SU-DHL-6 (cell line): ENCODE measurements at regions not wholly inside any gene's neighbourhood (a gene's known extent, or its start where the extent isn't known, plus 50 kb on each side); places are given as distances from the start of the nearest gene placed in this dataset.
A peak's percentile ranks its signal among the peaks of the same experiment; 100 is the strongest.

ENCODE experiments used
- H2AFZ ChIP-seq: fragments of 200-600 bp; sonication (generic); 2 replicates; pipeline ENCODE4 v1.6.1; 2014; ENCODE audit warnings: low read depth, mild to moderate bottlenecking, moderate library complexity, mixed read lengths, antibody characterized with exemption, low read length; ENCODE audit not compliant: severe bottlenecking
- H3F3A ChIP-seq: fragments of 200-600 bp; shearing (Covaris generic); 2 replicates; pipeline ENCODE4 v1.6.0; 2016; ENCODE audit warnings: antibody characterized with exemption, mild to moderate bottlenecking; ENCODE audit not compliant: insufficient read depth
- H3K27ac ChIP-seq: fragments of 200-600 bp; sonication (generic); 2 replicates; pipeline ENCODE4 v1.5.1; 2016; ENCODE audit warnings: low read depth, mild to moderate bottlenecking, low read length, moderate library complexity, mixed read lengths
- H3K27me3 ChIP-seq: fragments of 200-600 bp; sonication (generic), shearing (Covaris generic); 2 replicates; pipeline ENCODE4 v1.6.0; 2014; ENCODE audit warnings: mild to moderate bottlenecking, low read length
- H3K36me3 ChIP-seq: fragments of 200-600 bp; sonication (generic); 2 replicates; pipeline ENCODE4 v1.6.1; 2014; ENCODE audit warnings: mild to moderate bottlenecking, low read length, mixed read lengths
- H3K4me2 ChIP-seq: fragments of 300-600, 200-600 bp; shearing (Covaris generic), sonication (generic); 2 replicates; pipeline ENCODE4 v1.6.0; 2014; ENCODE audit warnings: low read length, low read depth, mild to moderate bottlenecking; ENCODE audit not compliant: poor library complexity, severe bottlenecking
- H3K4me3 ChIP-seq: fragments of 200-600 bp; sonication (generic); 2 replicates; pipeline ENCODE4 v1.5.1; 2014; ENCODE audit warnings: antibody characterized with exemption, low read length, mild to moderate bottlenecking, mixed read lengths; ENCODE audit not compliant: insufficient read depth, poor library complexity, severe bottlenecking
- H3K79me2 ChIP-seq: fragments of 200-600 bp; sonication (generic); 2 replicates; pipeline ENCODE4 v1.6.1; 2014; ENCODE audit warnings: mild to moderate bottlenecking, low read length, moderate library complexity; ENCODE audit not compliant: insufficient read depth
- H3K9ac ChIP-seq: fragments of 200-600 bp; sonication (generic); 2 replicates; pipeline ENCODE4 v1.7.0; 2014; ENCODE audit warnings: mild to moderate bottlenecking, low read length
- H3K9me2 ChIP-seq: fragments of 200-600 bp; sonication (generic); replicated peaks from 2 replicates; pipeline ENCODE4 v1.6.1; 2014; ENCODE audit warnings: low read length; ENCODE audit not compliant: insufficient read depth
- H3K9me3 ChIP-seq: fragments of 200-600 bp; sonication (generic); 2 replicates; pipeline ENCODE4 v1.6.1; 2014; ENCODE audit warnings: low read length, mixed read lengths; ENCODE audit not compliant: insufficient read depth
- H4K20me1 ChIP-seq: fragments of 200-600 bp; sonication (generic); 2 replicates; pipeline ENCODE4 v1.6.1; 2014; ENCODE audit warnings: low read depth, mild to moderate bottlenecking, antibody characterized with exemption, low read length, moderate library complexity, mixed read lengths
- CTCF ChIP-seq: fragments of 200-600 bp; sonication (generic); IDR thresholded peaks from one replicate; pipeline ENCODE4 v1.5.1; 2017; ENCODE audit warnings: antibody characterized with exemption, mild to moderate bottlenecking, low read length, moderate library complexity; ENCODE audit not compliant: insufficient read depth, poor library complexity, severe bottlenecking
- EZH2phosphoT487 ChIP-seq: fragments of 200-600 bp; sonication (generic), shearing (Covaris generic); conservative IDR thresholded peaks from 2 replicates; pipeline ENCODE4 v1.6.1; 2018; ENCODE audit warnings: mild to moderate bottlenecking, antibody characterized with exemption, low read length, moderate library complexity, mixed read lengths

- H4K20me1 ChIP-seq: no peaks in the 10 kb centered on the region
- no peak overlapping the region for H3K4me2 ChIP-seq
- TF ChIP-seq CTCF (no peak), EZH2phosphoT487 (no peak)
- H3K27ac ChIP-seq: no peak overlapping the region
- H3K27me3 ChIP-seq: no peaks in the 10 kb centered on the region
- H2AFZ ChIP-seq: no peak overlapping the region
- no peaks in the 10 kb centered on the region for H3K36me3 ChIP-seq
- H3K4me3 ChIP-seq: no peak overlapping the region
- H3K9me3 ChIP-seq: no peaks in the 10 kb centered on the region
- H3K9ac ChIP-seq: no peak overlapping the region
- H3K79me2 ChIP-seq: no peaks in the 10 kb centered on the region
- no peaks in the 10 kb centered on the region for H3F3A ChIP-seq
- H3K9me2 ChIP-seq: no peaks in the 10 kb centered on the region
Observed at GRCh38 chr3:88412346-88412745, 262.6 kb downstream of the C3orf38 start.

GRCh38 chr3:88416436-88416835 lies 266.7 kb downstream of the C3orf38 start:
- Histone ChIP-seq H3K27me3 (no peaks in the 10 kb centered on the region), H3K9ac (no peak overlapping the region), H3K9me2 (no peaks in the 10 kb centered on the region), H3K9me3 (no peaks in the 10 kb centered on the region), H2AFZ (no peak overlapping the region), H4K20me1 (no peaks in the 10 kb centered on the region), H3K27ac (no peak overlapping the region), H3K4me3 (no peak overlapping the region), H3F3A (no peaks in the 10 kb centered on the region), H3K36me3 (no peaks in the 10 kb centered on the region), H3K79me2 (no peaks in the 10 kb centered on the region), H3K4me2 (no peak overlapping the region)
- TF ChIP-seq EZH2phosphoT487 (no peak), CTCF (no peak)

GRCh38 chr3:88418219-88418618 lies 268.5 kb downstream of the C3orf38 start:
- Histone ChIP-seq H3K4me2 (no peak overlapping the region), H3K36me3 (no peaks in the 10 kb centered on the region), H3K4me3 (no peak overlapping the region), H3K27ac (no peak overlapping the region), H4K20me1 (no peaks in the 10 kb centered on the region), H3F3A (no peaks in the 10 kb centered on the region), H3K79me2 (no peaks in the 10 kb centered on the region), H3K27me3 (no peaks in the 10 kb centered on the region), H3K9ac (no peak overlapping the region), H2AFZ (no peak overlapping the region), H3K9me2 (no peaks in the 10 kb centered on the region), H3K9me3 (no peaks in the 10 kb centered on the region)
- no peak for TF ChIP-seq CTCF
- TF ChIP-seq EZH2phosphoT487: no peak

GRCh38 chr3:88433568-88433967 lies 283.8 kb downstream of the C3orf38 start:
- Histone ChIP-seq H3K9me2 (no peaks in the 10 kb centered on the region), H3K79me2 (no peaks in the 10 kb centered on the region), H3K4me3 (no peak overlapping the region), H4K20me1 (no peaks in the 10 kb centered on the region), H3K27ac (no peak overlapping the region), H2AFZ (no peak overlapping the region), H3K9ac (no peak overlapping the region), H3K36me3 (no peaks in the 10 kb centered on the region), H3K9me3 (no peaks in the 10 kb centered on the region), H3K27me3 (no peaks in the 10 kb centered on the region), H3F3A (no peaks in the 10 kb centered on the region), H3K4me2 (peak overlapping the region; percentile 45)
- TF ChIP-seq CTCF: no peak
- no peak for TF ChIP-seq EZH2phosphoT487
